B cell (primary cell): ENCODE measurements at regions not wholly inside any gene's neighbourhood (a gene's known extent, or its start where the extent isn't known, plus 50 kb on each side); places are given as distances from the start of the nearest gene placed in this dataset.
"Not testable (repeated sequence)": the region's sequence is repeated elsewhere in the genome, so short reads cannot be mapped to it uniquely, and the experiment has no call there.

Experiments
- ATAC-seq: fragments of 200-7000 bp; cut with Tn5 transposase; one replicate; pipeline ENCODE4 v1.10.0; 2021; ENCODE audit warnings: low read depth, mild to moderate bottlenecking, moderate number of reproducible peaks, moderate library complexity
- CTCF ChIA-PET: fragments of 350-600 bp; sonication (Branson Sonifier 250); formaldehyde crosslinking; loops from one replicate; lab custom pipeline; 2021; ENCODE audit warnings: antibody characterized with exemption, inconsistent platforms; lab: Charles Lee
- POLR2A ChIA-PET: fragments of 350-600 bp; sonication (Branson Sonifier 250); formaldehyde crosslinking; loops from one replicate; lab custom pipeline; 2021; ENCODE audit warnings: antibody characterized with exemption; lab: Charles Lee
- DNase-seq: peaks from one replicate; pipeline ENCODE4 v3.0.0; 2013
- H2AFZ ChIP-seq: 2 replicates; pipeline ENCODE4 v1.6.1; 2012; ENCODE audit warnings: mild to moderate bottlenecking, low read depth, low read length; ENCODE audit not compliant: insufficient read depth, poor library complexity, severe bottlenecking
- H3K27ac ChIP-seq, 2 donors: 1 replicate in 1 of 2; 2 replicates in 1 of 2; pipeline ENCODE4 v1.5.1; 2012 to 2013; ENCODE audit warnings: low read length in 2 of 2, mild to moderate bottlenecking in 2 of 2, moderate library complexity in 1 of 2
- H3K27me3 ChIP-seq, 4 experiments: fragments of 200-600 bp in 1 of 4; sonication (generic) in 1 of 4; replicated peaks in 1 of 4; 1 replicate in 2 of 4; 2 replicates in 2 of 4; pipeline versions ENCODE4 v1.6.1 to v1.7.0; 2013 to 2016; ENCODE audit warnings: low read length in 3 of 4, mild to moderate bottlenecking in 2 of 4, mixed read lengths in 1 of 4, moderate library complexity in 1 of 4; ENCODE audit not compliant: insufficient read depth in 4 of 4, control insufficient read depth in 3 of 4; ENCODE audit errors: control extremely low read depth in 1 of 4
- H3K36me3 ChIP-seq, 2 experiments: replicated peaks in 1 of 2; 1 replicate in 1 of 2; 2 replicates in 1 of 2; pipeline versions ENCODE4 v1.6.1 to v1.7.1; 2013; ENCODE audit warnings: low read length in 1 of 2; ENCODE audit not compliant: insufficient read depth in 2 of 2, control insufficient read depth in 1 of 2; ENCODE audit errors: control extremely low read depth in 1 of 2, extremely low read depth in 1 of 2
- H3K4me1 ChIP-seq, 2 donors: fragments of 200-600 bp in 1 of 2; sonication (generic) in 1 of 2; 1 replicate in 1 of 2; 2 replicates in 1 of 2; pipeline versions ENCODE4 v1.5.1 to v1.6.1; 2013 to 2017; ENCODE audit warnings: low read length in 2 of 2; ENCODE audit not compliant: control insufficient read depth in 2 of 2, insufficient read depth in 2 of 2
- H3K4me2 ChIP-seq: replicated peaks from 2 replicates; pipeline ENCODE3; 2012; ENCODE audit warnings: mild to moderate bottlenecking, low read depth, low read length; ENCODE audit not compliant: poor library complexity, severe bottlenecking
- H3K4me3 ChIP-seq, 5 experiments: fragments of 200-600 bp in 1 of 5; sonication (generic) in 1 of 5; 1 replicate in 3 of 5; 2 replicates in 2 of 5; pipeline versions ENCODE4 v1.5.1 to v1.7.0; 2011 to 2016; ENCODE audit warnings: low read length in 4 of 5, mild to moderate bottlenecking in 4 of 5, low read depth in 2 of 5, control low read depth in 1 of 5, moderate library complexity in 1 of 5; ENCODE audit not compliant: insufficient read depth in 1 of 5; ENCODE audit errors: control extremely low read depth in 1 of 5, extremely low read depth in 1 of 5
- H3K79me2 ChIP-seq: fragments of 200-600 bp; sonication (generic); one replicate; pipeline ENCODE4 v1.6.0; 2016; ENCODE audit warnings: low read length; ENCODE audit not compliant: control insufficient read depth, insufficient read depth
- H3K9ac ChIP-seq: fragments of 200-600 bp; sonication (generic); 2 replicates; pipeline ENCODE4 v1.6.1; 2017; ENCODE audit warnings: mild to moderate bottlenecking, low read length, moderate library complexity
- H3K9me3 ChIP-seq, 3 donors: one replicate each; pipeline versions ENCODE4 v1.6.1 to v1.7.1; 2013; ENCODE audit warnings: low read length in 2 of 3; ENCODE audit not compliant: control insufficient read depth in 2 of 3, insufficient read depth in 1 of 3; ENCODE audit errors: control extremely low read depth in 1 of 3
- H4K20me1 ChIP-seq: 2 replicates; pipeline ENCODE4 v1.6.0; 2012; ENCODE audit warnings: mild to moderate bottlenecking, low read length; ENCODE audit not compliant: insufficient read depth, control insufficient read depth, poor library complexity, severe bottlenecking
- H3K27ac Mint-ChIP-seq: one replicate; pipeline ENCODE4 v1.8.0; 2021; ENCODE audit warnings: mixed read lengths
- H3K27me3 Mint-ChIP-seq: one replicate; pipeline ENCODE4 v1.8.0; 2021; ENCODE audit warnings: mixed read lengths
- H3K4me1 Mint-ChIP-seq: one replicate; pipeline ENCODE4 v1.8.0; 2021; ENCODE audit warnings: mixed read lengths
- H3K4me3 Mint-ChIP-seq: one replicate; pipeline ENCODE4 v1.8.0; 2021; ENCODE audit warnings: mixed read lengths
- H3K9me3 Mint-ChIP-seq: one replicate; pipeline ENCODE4 v1.8.0; 2022; ENCODE audit warnings: mixed read lengths; ENCODE audit not compliant: insufficient read depth
- CTCF ChIP-seq: fragments of 200-600 bp; IDR thresholded peaks from one replicate; pipeline ENCODE4 v1.8.0; 2022; ENCODE audit warnings: antibody characterized with exemption, mild to moderate bottlenecking
- EZH2 ChIP-seq: IDR thresholded peaks from 2 replicates; pipeline ENCODE4 v1.6.1; 2012; ENCODE audit warnings: borderline replicate concordance, low read depth, mild to moderate bottlenecking, moderate library complexity, low read length; ENCODE audit not compliant: insufficient read depth, poor library complexity, severe bottlenecking
- WGBS: methylation state at CpG from one replicate; pipeline ENCODE4 v1.1.5; 2013; ENCODE audit warnings: missing lambda C conversion rate; ENCODE audit not compliant: insufficient coverage; 5-methylcytosine and 5-hydroxymethylcytosine counted together
- intact Hi-C: fragments of 100-400 bp; cut with micrococcal nuclease; formaldehyde crosslinking; loops from one replicate; pipeline ENCODE4 v1.10.0; 2022

- H3K9ac ChIP-seq, result no peak overlapping the region
- H3K27me3 ChIP-seq, result peaks cover 0 to 9% (median 0%) of the 10 kb centered on the region in 4 experiments
- H2AFZ ChIP-seq, result no peak overlapping the region
- no peak overlapping the region for H3K4me3 ChIP-seq
- H3K4me1 Mint-ChIP-seq, result peaks cover 23% of the 10 kb centered on the region
- DNase-seq, result no peak
- peaks cover 13% of the 10 kb centered on the region for H3K27me3 Mint-ChIP-seq
- intact Hi-C loops, result no loop called here
- no peak overlapping the region for H3K4me2 ChIP-seq
- ChIA-PET CTCF (no interaction called here), POLR2A (no interaction called here)
- no peak overlapping the region for H3K27ac Mint-ChIP-seq
- 79% methylated on average over 6 of the region's 6 CpGs for WGBS
- peaks cover 3 to 19% (median 7%) of the 10 kb centered on the region in 3 donors for H3K9me3 ChIP-seq
- no peaks in the 10 kb centered on the region for H3K36me3 ChIP-seq
- no peaks in the 10 kb centered on the region for H4K20me1 ChIP-seq
- ATAC-seq, result no peak
- H3K4me1 ChIP-seq, result peaks cover 17% of the 10 kb centered on the region in 2 donors
- TF ChIP-seq CTCF (no peak), EZH2 (no peak)
- H3K4me3 Mint-ChIP-seq, result no peak overlapping the region
- peaks cover 5% of the 10 kb centered on the region for H3K9me3 Mint-ChIP-seq
- no peak overlapping the region for H3K27ac ChIP-seq
- H3K79me2 ChIP-seq, result no peaks in the 10 kb centered on the region
Observed at GRCh38 chr12:131513606-131514005, 197.3 kb upstream of the SFSWAP start.

DNA sequence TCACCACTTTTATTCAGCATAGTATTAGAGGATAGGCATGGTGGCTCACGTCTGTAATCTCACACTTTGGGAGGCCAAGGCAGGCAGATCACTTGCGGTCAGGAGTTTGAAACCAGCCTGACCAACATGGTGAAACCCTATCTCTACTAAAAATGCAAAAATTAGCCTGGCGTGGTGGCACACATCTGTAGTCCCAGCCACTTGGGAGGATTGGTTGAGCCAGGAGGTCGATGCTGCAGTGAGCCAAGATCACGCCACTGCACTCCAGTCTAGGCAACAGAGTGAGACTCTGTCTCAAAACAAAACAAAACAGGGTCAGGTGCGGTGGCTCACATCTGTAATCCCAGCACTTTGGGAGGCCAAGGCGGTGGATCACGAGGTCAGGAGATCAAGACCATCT, 190.3 kb upstream of the SFSWAP start:
- H3K27me3 Mint-ChIP-seq, POLR2A ChIA-PET, H3K36me3 ChIP-seq, H3K27ac ChIP-seq, H4K20me1 ChIP-seq, H3K9me3 Mint-ChIP-seq, H3K4me3 ChIP-seq, intact Hi-C loops, H3K79me2 ChIP-seq, H3K4me1 ChIP-seq, H3K4me3 Mint-ChIP-seq, DNase-seq, H3K4me1 Mint-ChIP-seq, H3K4me2 ChIP-seq, H3K9ac ChIP-seq, H3K27ac Mint-ChIP-seq, ATAC-seq, CTCF ChIA-PET, H2AFZ ChIP-seq, H3K27me3 ChIP-seq: not testable (repeated sequence)
- peaks cover 3 to 14% (median 7%) of the 10 kb centered on the region in 3 donors for H3K9me3 ChIP-seq
- 87% methylated on average over 4 of the region's 8 CpGs for WGBS
